ENCODE measurements at regions not wholly inside any gene's neighbourhood (a gene's known extent, or its start where the extent isn't known, plus 50 kb on each side); places are given as distances from the start of the nearest gene placed in this dataset.

DNA sequence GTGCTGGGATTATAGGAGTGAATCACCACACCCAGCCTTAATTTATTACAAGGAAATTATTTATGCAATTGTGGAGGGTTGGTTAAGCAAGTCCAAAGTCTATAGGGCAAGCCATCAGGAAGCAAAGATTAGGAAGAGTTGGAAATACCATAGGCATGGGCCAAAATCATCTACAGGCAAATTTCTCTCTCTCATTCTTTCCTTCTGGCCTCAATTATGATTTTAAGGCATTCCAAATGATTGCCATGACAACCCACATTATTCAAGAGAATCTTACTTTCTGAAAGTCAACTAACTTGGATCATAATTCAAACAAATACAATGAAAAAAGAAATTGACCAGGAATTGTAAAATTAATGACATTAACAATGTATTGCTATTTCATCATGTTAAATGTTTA lies 400.8 kb downstream of the GPM6A start:
- TF ChIP-seq, protein P1, sequence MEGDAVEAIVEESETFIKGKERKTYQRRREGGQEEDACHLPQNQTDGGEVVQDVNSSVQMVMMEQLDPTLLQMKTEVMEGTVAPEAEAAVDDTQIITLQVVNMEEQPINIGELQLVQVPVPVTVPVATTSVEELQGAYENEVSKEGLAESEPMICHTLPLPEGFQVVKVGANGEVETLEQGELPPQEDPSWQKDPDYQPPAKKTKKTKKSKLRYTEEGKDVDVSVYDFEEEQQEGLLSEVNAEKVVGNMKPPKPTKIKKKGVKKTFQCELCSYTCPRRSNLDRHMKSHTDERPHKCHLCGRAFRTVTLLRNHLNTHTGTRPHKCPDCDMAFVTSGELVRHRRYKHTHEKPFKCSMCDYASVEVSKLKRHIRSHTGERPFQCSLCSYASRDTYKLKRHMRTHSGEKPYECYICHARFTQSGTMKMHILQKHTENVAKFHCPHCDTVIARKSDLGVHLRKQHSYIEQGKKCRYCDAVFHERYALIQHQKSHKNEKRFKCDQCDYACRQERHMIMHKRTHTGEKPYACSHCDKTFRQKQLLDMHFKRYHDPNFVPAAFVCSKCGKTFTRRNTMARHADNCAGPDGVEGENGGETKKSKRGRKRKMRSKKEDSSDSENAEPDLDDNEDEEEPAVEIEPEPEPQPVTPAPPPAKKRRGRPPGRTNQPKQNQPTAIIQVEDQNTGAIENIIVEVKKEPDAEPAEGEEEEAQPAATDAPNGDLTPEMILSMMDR (optimal IDR thresholded peaks at IDR 0.05 in 1 of 3, IDR thresholded peaks at IDR 0.05 in 1 of 3, conservative IDR thresholded peaks at IDR 0.05 in 1 of 3; ENCODE audit: extremely low read depth in 1 of 3, insufficient read depth in 2 of 3, low read length in 3 of 3): no peak
- no peak for TF ChIP-seq EZH2 (IDR thresholded peaks at IDR 0.05; ENCODE audit: low read length)

Measured in keratinocyte (primary cell).